PC-9 (cell line): ENCODE measurements at regions not wholly inside any gene's neighbourhood (a gene's known extent, or its start where the extent isn't known, plus 50 kb on each side); places are given as distances from the start of the nearest gene placed in this dataset.

ENCODE experiments used
- BruUV-seq: library from RNA; stranded (reverse); fragments of 400-500 nt; replicated peaks from 2 replicates; lab custom pipeline; 2021; lab: Mats Ljungman, UMichigan
- CTCF ChIA-PET: fragments of 300-600 bp; sonication (Branson Sonifier 250); formaldehyde crosslinking; loops from one replicate; lab custom pipeline; 2022; ENCODE audit warnings: antibody characterized with exemption; lab: Charles Lee
- POLR2A ChIA-PET: fragments of 300-600 bp; sonication (Branson Sonifier 250); formaldehyde crosslinking; loops from one replicate; lab custom pipeline; 2022; ENCODE audit warnings: antibody characterized with exemption; ENCODE audit not compliant: unreplicated experiment; lab: Charles Lee
- DNase-seq, 2 experiments: peaks; one replicate each; pipeline versions ENCODE4 v3.0.0 to v3.0.0-alpha.2; 2015 to 2022; ENCODE audit warnings: mixed read lengths in 1 of 2
- H2AFZ ChIP-seq: fragments of 200-600 bp; sonication (generic); 2 replicates; pipeline ENCODE4 v1.8.1; 2017; ENCODE audit warnings: antibody characterized with exemption
- H3F3A ChIP-seq: fragments of 200-600 bp; sonication (generic); 2 replicates; pipeline ENCODE4 v1.8.1; 2017; ENCODE audit warnings: antibody characterized with exemption, mild to moderate bottlenecking, low read depth; ENCODE audit not compliant: insufficient read depth
- H3K27ac ChIP-seq: fragments of 200-600 bp; sonication (generic); 2 replicates; pipeline ENCODE4 v1.6.1; 2016; ENCODE audit warnings: mixed run types
- H3K27me3 ChIP-seq: fragments of 200-600 bp; sonication (generic); 2 replicates; pipeline ENCODE4 v1.6.1; 2016; ENCODE audit warnings: low read depth, mixed run types; ENCODE audit not compliant: insufficient read depth
- H3K36me3 ChIP-seq: fragments of 200-600 bp; sonication (generic); 2 replicates; pipeline ENCODE4 v1.6.1; 2016; ENCODE audit warnings: low read depth, mixed run types
- H3K4me1 ChIP-seq: fragments of 200-600 bp; sonication (generic); replicated peaks from 2 replicates; pipeline ENCODE4 v1.6.1; 2016; ENCODE audit warnings: mixed run types; ENCODE audit not compliant: insufficient read depth
- H3K4me2 ChIP-seq: fragments of 200-600 bp; sonication (generic); 2 replicates; pipeline ENCODE4 v1.6.1; 2017; ENCODE audit warnings: mixed run types
- H3K4me3 ChIP-seq: fragments of 200-600 bp; sonication (generic); 2 replicates; pipeline ENCODE4 v1.6.1; 2016; ENCODE audit warnings: mixed run types
- H3K79me2 ChIP-seq: fragments of 200-600 bp; sonication (generic); 2 replicates; pipeline ENCODE4 v1.6.1; 2017; ENCODE audit warnings: low read depth, mixed run types
- H3K9me2 ChIP-seq: fragments of 200-600 bp; sonication (generic); 2 replicates; pipeline ENCODE4 v1.8.1; 2017; ENCODE audit warnings: mild to moderate bottlenecking; ENCODE audit not compliant: insufficient read depth
- H3K9me3 ChIP-seq: fragments of 200-600 bp; sonication (generic); 2 replicates; pipeline ENCODE4 v1.8.1; 2016; ENCODE audit warnings: low read depth; ENCODE audit not compliant: insufficient read depth
- H4K20me1 ChIP-seq: fragments of 200-600 bp; sonication (generic); 2 replicates; pipeline ENCODE4 v1.8.1; 2017; ENCODE audit not compliant: insufficient read depth
- CTCF ChIP-seq: fragments of 200-600 bp; sonication (generic); conservative IDR thresholded peaks from 2 replicates; pipeline ENCODE4 v1.6.1; 2017; ENCODE audit warnings: mixed run types, antibody characterized with exemption, mild to moderate bottlenecking, moderate library complexity
- EZH2 ChIP-seq: fragments of 200-600 bp; sonication (generic); IDR thresholded peaks from 2 replicates; pipeline ENCODE4 v1.8.0; 2017; ENCODE audit warnings: antibody characterized with exemption, low read depth
- intact Hi-C: fragments of 100-400 bp; cut with micrococcal nuclease; formaldehyde crosslinking; loops from one replicate; pipeline ENCODE4 v1.10.0; 2022; ENCODE audit not compliant: unreplicated experiment

- H3F3A ChIP-seq: no peaks in the 10 kb centered on the region
- no peak overlapping the region for H3K27ac ChIP-seq
- no peaks in the 10 kb centered on the region for H3K79me2 ChIP-seq
- H3K27me3 ChIP-seq: no peaks in the 10 kb centered on the region
- no peaks in the 10 kb centered on the region for H3K4me1 ChIP-seq
- no peak overlapping the region for H2AFZ ChIP-seq
- DNase-seq: no peak
- H3K36me3 ChIP-seq: no peaks in the 10 kb centered on the region
- BruUV-seq: no TSS peak
- ChIA-PET POLR2A (no interaction called here), CTCF (no interaction called here)
- H3K4me3 ChIP-seq: no peak overlapping the region
- H3K9me3 ChIP-seq: no peaks in the 10 kb centered on the region
- no peak overlapping the region for H3K4me2 ChIP-seq
- no peaks in the 10 kb centered on the region for H3K9me2 ChIP-seq
- intact Hi-C loops: no loop called here
- H4K20me1 ChIP-seq: no peaks in the 10 kb centered on the region
- TF ChIP-seq CTCF: no peak
- no peak for TF ChIP-seq EZH2
Observed at GRCh38 chr5:87886164-87886563, 382.5 kb downstream of the TMEM161B start.

- Histone ChIP-seq H3K4me2 (no peak overlapping the region), H3K27me3 (no peaks in the 10 kb centered on the region), H3K4me3 (no peak overlapping the region), H2AFZ (no peak overlapping the region), H3K4me1 (no peaks in the 10 kb centered on the region), H3K79me2 (no peaks in the 10 kb centered on the region), H3K36me3 (no peaks in the 10 kb centered on the region), H3F3A (no peaks in the 10 kb centered on the region), H3K9me3 (no peaks in the 10 kb centered on the region), H3K27ac (no peak overlapping the region), H3K9me2 (no peaks in the 10 kb centered on the region), H4K20me1 (no peaks in the 10 kb centered on the region)
- POLR2A ChIA-PET: no interaction called here
- BruUV-seq: no TSS peak
- DNase-seq: no peak
- intact Hi-C loops: no loop called here
- CTCF ChIA-PET: no interaction called here
- no peak for TF ChIP-seq EZH2
- no peak; the same call in 1 of the 2 replicates for TF ChIP-seq CTCF
Observed at GRCh38 chr5:87885758-87886157, 382.9 kb downstream of the TMEM161B start.

- H2AFZ ChIP-seq: 0 out of 2 replicates have a peak overlapping the region, but pooled peaks have one; percentile 68
- no peak overlapping the region for H3K4me2 ChIP-seq
- H3K9me2 ChIP-seq: no peaks in the 10 kb centered on the region
- H3K4me3 ChIP-seq: no peak overlapping the region
- H3K27me3 ChIP-seq: no peaks in the 10 kb centered on the region
- peaks cover 3% of the 10 kb centered on the region; the same call in 1 of the 2 replicates for H3K9me3 ChIP-seq
- TF ChIP-seq EZH2: no peak
- no peak for TF ChIP-seq CTCF
- no peaks in the 10 kb centered on the region for H3K36me3 ChIP-seq
- intact Hi-C loops: no loop called here
- no peak overlapping the region for H3K27ac ChIP-seq
- no peaks in the 10 kb centered on the region for H3F3A ChIP-seq
- DNase-seq: no peak
- ChIA-PET CTCF (no interaction called here), POLR2A (no interaction called here)
- no peaks in the 10 kb centered on the region for H4K20me1 ChIP-seq
- no peaks in the 10 kb centered on the region for H3K79me2 ChIP-seq
- BruUV-seq: no TSS peak
- H3K4me1 ChIP-seq: no peaks in the 10 kb centered on the region
Observed at GRCh38 chr5:87877495-87877894, 391.1 kb downstream of the TMEM161B start.
